ENCODE measurements at regions not wholly inside any gene's neighbourhood (a gene's known extent, or its start where the extent isn't known, plus 50 kb on each side); places are given as distances from the start of the nearest gene placed in this dataset.

DNA sequence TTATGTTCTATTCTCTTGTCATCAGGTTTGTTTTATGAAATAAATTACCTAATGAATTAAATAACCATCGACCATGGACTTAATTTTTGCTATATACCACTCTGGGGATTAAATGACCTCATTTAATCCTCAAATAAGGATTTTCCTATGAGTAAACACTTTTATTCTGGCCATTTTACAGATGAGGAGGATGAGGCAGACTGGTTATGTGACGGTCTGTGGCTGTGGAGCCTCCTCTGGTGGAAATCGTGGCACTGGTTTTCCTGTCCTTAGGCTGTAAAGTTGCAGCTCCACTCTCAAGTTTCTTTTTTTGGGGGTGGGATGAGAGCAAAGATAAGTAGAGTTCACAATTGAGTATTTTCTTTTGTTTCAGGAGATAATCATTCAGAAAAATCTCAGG, 105.2 kb downstream of the XCL2 start:
- TF ChIP-seq, protein P1, sequence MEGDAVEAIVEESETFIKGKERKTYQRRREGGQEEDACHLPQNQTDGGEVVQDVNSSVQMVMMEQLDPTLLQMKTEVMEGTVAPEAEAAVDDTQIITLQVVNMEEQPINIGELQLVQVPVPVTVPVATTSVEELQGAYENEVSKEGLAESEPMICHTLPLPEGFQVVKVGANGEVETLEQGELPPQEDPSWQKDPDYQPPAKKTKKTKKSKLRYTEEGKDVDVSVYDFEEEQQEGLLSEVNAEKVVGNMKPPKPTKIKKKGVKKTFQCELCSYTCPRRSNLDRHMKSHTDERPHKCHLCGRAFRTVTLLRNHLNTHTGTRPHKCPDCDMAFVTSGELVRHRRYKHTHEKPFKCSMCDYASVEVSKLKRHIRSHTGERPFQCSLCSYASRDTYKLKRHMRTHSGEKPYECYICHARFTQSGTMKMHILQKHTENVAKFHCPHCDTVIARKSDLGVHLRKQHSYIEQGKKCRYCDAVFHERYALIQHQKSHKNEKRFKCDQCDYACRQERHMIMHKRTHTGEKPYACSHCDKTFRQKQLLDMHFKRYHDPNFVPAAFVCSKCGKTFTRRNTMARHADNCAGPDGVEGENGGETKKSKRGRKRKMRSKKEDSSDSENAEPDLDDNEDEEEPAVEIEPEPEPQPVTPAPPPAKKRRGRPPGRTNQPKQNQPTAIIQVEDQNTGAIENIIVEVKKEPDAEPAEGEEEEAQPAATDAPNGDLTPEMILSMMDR (conservative IDR thresholded peaks at IDR 0.05; ENCODE audit: low read depth, low read length), result no peak
- TF ChIP-seq EZH2 (IDR thresholded peaks at IDR 0.05; ENCODE audit: borderline replicate concordance, low read depth, low read length, poor library complexity, severe bottlenecking), result no peak

Data from A673 (cell line).